ENCODE measurements at regions not wholly inside any gene's neighbourhood (a gene's known extent, or its start where the extent isn't known, plus 50 kb on each side); places are given as distances from the start of the nearest gene placed in this dataset.
"Not testable (repeated sequence)": the region's sequence is repeated elsewhere in the genome, so short reads cannot be mapped to it uniquely, and the experiment has no call there.

DNA sequence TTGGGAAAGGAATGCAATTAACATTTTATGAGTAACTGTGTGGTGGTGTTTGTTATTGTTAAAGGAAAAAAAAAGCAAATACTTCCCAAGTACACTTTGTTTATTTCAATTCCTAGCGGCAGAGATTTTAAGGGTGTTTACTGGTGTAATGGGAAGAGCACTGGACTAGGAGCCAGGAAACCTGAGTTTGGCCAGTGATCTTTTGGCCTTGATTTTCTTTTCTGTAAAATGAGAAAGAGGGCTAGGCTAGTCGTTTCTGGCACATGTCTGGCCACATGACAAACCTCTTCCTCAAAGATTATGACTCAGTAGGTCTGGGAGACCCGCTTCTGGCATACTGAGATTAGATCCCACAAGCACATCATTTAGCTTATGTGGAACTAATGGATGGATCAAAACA lies 428.1 kb upstream of the NOX3 start:
- DNase-seq: no peak

DNA sequence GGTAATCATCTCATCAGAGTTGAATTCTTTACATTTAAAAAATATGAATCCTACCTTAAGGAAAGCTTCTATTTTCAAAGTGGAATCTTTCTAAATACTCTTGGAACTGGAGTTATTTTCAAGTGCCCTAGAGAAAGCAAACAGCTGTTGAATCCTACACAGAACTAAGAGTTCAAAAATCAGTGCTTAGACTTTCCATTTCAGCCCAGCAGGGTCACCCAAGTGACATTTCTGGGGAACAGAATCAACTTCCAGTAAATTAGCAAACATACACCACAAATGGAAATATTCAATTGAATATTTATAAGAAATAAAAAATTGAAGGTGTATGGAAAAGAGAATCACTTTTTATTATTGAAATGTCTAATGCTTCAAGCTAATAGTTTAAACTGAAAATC lies 427.7 kb upstream of the NOX3 start:
- DNase-seq: no peak

DNA sequence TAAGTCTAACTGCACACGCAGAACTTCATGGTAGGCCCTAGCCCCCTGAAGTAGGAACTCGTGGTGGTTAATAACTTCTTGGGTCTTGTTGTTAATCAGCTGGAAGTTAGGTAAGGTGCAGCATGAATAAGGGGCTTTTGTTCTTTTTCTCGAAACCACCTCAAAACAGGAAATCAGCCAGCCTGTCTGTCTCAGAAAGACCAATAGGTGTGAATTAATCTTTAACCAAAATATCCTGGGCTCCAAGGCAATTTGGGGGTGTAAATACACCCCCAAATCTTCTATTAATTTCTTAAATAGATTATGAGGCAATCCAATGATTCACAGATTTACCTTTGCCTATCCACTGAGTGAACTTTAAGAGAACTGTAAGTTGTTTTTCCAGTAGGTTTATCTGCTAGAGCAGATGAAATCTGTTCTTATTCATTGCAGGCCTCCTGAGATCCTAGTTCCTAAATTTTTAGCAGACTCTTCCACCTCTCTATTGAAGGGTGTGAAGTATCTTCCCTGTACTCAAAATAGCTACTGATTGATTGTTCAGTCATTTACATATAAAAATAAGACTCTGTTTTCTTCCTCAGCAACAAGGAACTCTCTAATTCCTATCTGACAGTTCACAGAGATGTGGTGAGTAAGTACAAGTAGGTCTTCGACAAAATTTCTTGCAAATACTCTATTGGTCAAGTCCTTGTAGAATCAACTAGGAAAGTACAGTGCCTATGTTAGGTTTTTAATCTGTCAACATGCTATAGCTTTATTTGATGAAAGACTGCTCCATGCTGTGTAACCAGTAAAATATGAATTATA lies 427.1 kb upstream of the NOX3 start:
- no peak for DNase-seq

DNA sequence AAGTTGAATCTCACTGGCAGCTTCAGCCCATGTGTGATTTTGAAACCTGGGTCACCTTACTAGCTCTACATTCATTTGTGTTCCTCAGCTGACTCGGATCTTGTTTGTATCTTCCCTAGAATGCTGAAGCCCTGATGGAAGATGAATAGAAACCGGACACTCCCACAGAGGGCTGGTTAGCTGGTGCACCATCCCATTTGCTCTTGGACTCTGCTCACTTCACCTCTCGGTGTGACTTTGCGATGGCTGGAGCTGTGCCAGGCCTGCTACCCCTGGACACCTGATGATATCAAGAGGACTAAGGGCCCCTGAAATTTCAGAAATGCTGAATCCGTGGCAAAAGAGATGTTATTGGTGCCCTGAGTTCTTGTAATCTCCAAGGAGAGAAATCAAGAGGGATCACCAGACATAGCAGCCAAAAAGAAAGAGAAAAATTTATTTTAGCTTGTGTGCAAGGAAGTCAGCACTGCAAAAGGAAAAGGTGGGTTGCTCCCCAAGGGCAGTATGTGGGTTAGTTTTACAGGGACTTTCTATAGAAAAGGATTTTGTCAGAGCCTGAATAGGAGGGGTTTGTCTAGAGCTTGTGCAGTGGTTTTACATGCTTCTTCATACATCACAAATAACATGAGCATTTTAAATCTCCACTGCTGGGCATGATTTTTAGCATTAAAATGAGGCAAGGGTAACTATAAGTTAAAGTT lies 426.3 kb upstream of the NOX3 start:
- no peak for DNase-seq

DNA sequence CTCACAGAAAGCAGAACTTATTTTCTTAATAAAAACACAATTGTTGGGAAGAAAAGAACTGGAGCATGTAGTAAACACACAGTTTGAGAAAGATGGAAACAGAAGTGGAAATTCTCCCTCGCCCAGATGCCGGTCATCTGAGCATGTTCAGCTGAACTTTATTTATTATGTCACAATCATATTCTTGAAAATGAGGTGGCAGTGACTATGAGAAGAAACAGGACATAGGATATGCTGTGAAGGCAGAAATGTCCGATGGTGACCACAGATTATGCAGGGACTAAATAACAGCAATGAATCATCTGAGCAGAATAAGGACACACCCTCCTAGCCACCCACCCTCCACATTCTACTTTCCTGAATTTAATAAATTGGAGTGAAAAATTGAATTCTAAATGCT lies 425.3 kb upstream of the NOX3 start:
- no peak for DNase-seq

DNA sequence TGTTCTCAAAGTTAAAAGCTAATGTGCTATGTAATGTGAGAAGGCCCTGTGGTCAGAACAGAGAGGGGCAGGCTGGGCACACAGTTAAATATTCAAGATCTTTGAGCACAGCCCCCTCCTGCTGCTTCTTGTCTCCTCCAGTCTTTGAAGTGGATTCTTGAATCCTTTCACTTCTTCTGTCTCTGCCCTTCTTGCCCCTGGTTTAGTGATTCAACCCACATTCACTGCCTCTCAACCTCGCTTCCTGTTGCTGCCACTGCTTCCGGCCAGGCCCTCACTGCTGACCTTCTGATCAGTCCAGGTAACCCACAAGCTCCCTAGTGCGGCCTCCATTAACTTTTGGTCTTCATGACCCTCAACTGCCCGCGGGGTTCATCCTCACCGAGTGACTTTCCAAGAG lies 417.3 kb upstream of the NOX3 start:
- no peak for DNase-seq

DNA sequence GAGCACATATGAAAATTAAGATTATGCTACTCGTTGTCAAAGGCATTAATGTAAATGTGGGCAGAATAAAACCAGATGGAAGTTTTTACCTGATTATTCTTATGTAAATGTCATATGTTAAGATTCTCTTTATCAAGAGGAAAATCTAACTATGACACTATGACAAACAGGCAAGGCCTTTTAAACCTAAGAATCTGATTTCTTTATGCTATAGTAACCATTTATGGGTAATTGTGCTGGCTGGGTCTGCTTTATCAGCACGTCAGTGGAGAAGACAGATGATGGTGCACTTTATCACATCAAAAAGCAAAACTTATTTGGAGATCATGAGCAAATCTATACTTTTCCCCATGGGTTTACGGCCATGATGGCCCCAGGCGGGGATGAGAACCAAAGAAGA lies 412.0 kb upstream of the NOX3 start:
- DNase-seq: no peak

DNA sequence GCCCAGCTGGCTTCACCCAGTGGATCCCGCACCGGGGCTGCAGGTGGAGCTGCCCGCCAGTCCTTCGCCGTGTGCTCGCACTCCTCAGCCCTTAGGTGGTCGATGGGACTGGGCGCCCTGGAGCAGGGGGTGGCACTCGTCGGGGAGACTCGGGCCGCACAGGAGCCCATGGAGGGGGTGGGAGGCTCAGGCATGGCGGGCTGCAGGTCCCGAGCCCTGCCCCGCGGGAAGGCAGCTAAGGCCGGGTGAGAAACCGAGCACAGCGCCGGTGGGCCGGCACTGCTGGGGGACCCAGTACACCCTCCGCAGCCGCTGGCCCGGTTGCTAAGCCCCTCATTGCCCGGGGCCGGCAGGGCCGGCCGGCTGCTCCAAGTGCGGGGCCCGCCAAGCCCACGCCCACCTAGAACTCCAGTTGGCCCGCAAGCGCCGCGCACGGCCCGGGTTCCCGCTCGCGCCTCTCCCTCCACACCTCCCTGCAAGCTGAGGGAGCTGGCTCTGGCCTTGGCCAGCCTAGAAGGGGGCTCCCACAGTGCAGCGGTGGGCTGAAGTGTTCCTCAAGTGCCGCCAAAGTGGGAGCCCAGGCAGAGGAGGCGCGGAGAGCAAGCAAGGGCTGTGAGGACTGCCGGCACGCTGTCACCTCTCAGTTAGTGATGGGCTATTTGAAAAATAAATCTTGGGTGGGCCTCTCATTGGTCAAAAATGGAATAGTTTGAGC lies 411.2 kb upstream of the NOX3 start:
- not testable (repeated sequence) for DNase-seq

DNA sequence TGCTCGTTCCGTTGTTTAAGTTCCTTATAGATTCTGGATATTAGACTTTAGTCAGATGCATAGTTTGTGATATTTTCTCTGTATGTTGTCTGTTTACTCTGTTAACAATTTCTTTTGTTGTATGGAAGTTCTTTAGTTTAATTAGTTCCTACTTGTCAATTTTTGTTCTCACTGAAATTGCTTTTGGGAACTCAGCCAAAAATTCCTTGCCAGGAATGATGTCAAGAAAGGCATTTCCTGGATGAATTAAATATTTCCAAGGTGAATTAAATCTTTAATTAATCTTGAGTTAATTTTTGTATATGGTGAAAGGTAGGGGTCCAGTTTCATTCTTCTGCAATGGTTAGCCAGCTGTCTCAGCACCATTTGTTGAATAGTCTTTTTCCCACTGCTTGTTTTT lies 406.2 kb upstream of the NOX3 start:
- no peak for DNase-seq

DNA sequence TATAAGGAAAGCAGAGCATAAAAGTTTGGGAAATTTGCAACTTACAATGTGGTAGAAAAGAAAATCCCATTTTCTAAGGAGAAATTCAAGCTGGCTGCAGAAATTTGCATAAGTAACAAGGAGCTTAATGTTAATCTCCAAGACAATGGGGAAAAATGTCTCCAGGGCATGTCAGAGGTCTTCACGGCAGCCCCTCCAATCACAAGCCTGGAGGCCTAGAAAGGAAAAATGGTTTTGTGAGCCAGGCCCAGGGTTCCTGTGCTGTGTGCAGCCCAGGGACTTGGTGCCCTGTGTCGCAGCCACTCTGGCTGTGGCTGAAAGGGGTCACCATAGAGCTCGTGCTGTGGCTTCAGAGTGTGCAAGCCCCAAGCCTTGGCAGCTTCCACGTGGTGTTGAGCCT lies 403.3 kb upstream of the NOX3 start:
- not testable (repeated sequence) for DNase-seq

DNA sequence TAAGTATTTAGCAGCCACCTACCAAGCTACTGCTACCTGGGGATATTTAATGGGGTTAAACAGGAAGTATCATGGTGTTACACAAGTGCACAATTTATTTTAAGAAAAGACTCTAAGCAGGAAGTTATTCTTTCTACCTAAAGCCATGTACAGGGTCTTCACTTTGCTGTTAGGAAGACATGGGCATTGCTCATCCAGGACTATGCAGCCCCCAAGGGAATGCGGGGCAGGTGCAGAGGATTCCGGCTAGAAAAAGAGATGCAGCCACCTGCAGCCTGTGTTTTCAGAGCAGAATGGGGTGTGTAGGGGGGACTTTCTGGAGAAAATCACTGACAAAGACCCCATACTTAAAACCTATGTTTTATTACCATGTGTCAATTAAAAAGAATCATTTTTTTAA lies 399.1 kb upstream of the NOX3 start:
- DNase-seq: no peak

DNA sequence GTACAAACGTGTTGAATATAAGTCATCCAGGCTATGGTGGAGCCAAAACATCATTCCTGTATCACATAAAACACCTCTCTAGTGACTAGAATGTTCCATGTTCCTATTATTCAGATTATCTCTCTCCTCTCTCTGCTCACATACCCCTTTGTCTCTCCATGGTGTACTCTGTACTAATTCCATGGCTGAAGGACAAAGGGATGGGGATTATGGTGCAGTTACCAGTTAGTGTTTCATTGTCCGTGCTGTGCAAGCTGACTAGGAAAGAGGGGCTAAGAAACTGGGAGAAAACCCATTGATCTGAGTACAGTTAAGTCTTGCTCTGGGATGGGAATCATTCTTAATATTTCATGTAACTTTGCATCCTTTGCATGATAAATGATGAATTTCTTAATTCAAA lies 397.4 kb upstream of the NOX3 start:
- DNase-seq: no peak

DNA sequence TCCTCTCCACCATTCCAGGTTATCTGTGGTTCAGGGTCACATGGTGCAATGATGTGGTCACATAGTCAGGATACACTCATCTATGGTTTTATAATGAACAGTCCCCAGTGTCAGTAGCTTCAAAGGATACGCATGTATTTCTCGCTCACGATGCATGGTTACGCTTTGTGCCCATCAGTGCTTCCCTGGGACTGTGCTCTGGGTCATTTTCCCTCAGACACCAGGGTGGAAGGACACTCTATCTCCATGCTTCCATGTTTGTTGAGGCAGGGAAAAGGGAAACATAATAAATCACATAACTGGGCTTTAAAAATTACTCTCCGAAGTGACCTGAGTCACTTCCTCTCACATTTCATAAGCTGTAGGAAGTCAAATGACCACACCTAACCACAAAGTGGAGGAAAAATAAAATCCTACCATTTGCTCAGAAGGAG lies 394.8 kb upstream of the NOX3 start:
- no peak for DNase-seq

DNA sequence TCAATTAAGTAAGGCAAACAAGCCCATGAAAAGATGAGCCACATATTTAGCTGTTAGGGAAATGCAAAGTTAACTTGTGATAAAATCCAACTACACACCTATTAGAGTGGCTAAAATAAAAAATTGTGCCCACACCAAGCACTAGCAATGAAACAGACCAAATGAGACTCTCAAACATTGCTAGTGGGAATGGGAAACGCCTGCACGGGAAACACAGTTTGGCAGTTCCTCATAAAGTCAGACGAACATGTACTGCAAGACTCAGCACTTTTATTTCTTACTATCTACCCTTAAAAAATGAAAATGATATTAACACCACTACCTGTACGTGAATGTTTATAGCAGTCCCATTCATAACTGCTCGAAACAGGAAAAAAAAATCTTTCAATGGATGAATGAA lies 392.1 kb upstream of the NOX3 start:
- no peak for DNase-seq

DNA sequence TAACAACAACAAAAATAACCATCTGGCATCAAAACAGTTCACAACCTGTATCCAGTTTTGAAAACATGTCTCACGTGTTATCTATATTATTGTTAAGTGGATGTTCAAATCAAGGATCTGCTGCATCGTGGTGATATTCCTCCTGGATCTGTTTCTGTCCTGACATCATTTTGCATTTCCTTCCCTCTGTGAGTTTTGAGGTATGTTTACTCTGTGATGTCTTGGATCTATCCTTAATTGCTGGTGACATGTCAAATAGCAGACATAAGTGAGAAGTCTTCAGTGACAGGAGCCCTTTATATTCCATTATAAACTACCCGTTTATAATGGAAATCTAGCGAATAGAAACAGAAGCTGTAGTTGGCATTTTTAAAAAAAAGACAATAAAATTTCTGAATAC lies 381.8 kb upstream of the NOX3 start:
- no peak for DNase-seq

DNA sequence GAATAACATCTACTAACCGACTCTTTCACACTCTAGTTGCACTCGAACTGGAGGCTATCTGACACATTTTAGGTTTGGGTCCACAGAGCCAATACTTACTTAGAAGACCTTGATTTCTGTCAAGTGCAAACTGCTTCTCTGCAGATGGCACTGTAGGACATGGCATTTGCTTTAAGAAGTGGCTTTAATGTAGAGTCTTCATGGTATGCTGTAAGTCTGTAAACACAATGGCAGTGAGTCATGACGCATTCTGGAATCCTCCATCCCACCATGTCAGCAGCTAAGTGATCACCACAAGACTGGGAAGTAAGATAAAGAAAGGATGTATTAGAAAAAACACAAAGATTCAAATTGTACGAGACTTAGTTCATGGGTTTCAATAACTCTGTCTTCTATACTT lies 377.0 kb upstream of the NOX3 start:
- no peak for DNase-seq

DNA sequence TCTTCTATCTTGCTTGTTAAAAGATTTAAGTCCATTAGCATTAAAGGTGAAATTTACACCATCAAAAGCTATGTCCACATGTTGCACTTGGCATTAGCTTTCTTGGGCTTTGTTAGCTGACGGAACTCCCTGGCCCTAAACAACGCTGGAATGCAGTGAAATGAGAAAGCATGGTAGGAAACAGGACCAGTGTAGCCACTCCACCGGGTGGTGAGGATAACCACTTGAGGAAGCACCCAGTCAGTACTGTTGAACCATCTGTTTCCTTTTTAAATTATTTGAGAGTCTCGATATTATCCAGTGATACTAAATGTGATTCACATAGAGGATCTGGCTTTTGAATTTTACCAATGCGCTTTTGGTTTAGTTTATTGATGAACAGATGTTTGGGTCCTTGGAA lies 374.9 kb upstream of the NOX3 start:
- DNase-seq: no peak

DNA sequence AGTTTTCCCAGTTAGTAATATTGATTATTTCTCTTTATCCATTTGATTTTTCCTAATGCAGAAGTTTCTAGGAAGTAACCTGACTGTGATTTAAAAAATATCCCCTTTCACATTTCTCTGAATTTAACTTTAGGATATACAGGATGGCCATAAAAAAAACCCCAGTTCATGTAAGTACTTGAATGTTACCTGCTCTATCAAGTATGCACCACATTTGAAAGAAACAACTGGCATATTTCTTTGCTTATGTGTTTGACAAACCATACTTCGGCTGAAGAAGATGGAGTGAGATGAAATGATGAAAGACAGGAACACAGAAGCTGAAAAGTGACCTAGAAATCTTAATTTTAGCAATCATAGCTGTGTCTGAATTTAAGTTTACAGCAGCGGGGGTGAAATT lies 374.0 kb upstream of the NOX3 start:
- DNase-seq: no peak

DNA sequence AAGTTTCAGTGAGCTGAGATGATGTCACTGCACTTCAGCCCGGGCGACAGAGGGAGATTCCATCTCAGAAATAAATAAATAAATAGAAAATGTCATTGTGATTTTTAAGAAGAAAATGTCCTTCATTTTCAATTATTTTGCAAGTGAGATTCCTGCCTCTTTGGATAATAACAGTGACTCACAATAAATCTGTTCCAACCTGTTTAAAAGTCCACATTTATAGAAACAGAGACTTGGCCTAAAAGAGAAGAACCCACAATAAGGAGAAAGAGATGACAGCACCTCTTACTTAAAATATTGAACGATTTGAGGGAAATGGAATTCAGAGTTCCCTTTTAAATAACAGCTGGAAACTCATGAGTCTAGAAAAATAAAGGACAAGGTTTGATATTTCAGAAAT lies 373.4 kb upstream of the NOX3 start:
- no peak for DNase-seq

DNA sequence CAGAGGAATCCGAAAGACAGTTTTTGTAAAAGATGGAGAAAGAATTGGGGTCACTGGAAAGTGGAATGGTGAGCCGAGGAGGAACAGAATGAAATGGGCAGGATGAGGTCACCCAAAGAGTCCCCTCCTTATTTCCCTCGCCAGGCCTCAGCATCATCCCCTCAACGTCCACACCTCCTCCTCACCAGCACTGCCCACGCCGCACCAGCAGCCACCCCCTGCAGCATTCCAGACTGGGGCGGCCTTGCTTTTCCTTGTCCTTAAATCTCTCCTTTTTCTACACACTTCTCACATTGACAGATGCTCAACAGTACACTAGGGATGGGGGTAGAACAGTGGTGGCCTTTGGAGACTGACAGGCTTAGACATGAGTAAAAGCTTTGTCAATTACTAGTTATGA lies 363.1 kb upstream of the NOX3 start:
- no peak for DNase-seq

DNA sequence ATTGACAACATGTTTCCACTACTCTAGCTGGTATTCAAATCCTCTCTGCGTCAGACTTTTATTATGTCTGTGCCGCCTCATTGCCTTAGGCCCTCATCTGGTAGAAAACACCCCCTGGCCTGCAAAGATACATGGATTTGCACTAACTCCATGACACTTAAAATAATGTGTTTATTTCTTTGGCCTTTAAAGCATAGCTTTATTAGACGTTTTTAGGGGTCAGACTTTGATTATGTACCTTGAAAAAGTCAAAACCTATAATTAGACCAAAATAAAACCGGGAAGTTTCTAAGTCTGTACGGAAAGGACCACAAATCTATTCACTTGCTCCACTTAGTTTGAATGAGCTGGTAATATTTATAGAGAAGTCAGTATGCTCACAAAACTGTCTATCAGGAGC lies 357.9 kb upstream of the NOX3 start:
- no peak for DNase-seq

DNA sequence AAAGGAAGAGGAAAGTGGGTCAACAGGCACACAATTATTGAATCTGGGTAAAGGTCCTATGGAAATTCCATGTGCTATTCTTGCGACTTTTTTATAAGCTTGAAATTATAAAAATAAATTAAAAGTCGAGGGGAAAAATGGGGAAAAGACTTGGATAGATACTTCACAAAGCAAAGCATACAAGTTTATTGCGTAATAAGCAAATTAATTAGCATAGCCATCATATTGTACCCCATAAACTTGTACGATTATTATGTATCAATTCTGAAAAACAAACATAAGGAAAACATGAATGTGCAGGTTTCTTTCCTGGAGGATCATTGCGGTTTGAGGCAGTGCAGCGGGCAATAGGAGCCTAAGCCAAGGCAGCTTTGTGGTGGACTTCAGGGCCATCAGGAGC lies 351.6 kb upstream of the NOX3 start:
- DNase-seq: no peak

DNA sequence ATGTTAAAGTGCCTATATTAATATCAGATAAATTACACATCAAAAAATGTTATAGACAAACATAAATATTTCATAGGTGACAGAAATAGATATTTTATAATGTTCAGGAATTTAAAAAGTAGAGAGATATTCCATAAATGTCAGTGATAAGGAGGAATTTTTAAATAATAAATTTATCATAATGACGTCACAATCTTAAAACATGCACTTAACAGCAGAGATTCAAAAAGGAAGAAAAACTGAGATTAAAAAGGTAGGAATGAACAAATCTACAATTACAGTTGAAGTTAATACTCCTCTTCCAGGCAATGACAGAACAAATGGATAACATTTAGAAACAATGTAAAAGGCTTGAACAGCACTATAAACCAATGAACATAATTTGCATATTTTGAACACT lies 345.4 kb upstream of the NOX3 start:
- no peak for DNase-seq

DNA sequence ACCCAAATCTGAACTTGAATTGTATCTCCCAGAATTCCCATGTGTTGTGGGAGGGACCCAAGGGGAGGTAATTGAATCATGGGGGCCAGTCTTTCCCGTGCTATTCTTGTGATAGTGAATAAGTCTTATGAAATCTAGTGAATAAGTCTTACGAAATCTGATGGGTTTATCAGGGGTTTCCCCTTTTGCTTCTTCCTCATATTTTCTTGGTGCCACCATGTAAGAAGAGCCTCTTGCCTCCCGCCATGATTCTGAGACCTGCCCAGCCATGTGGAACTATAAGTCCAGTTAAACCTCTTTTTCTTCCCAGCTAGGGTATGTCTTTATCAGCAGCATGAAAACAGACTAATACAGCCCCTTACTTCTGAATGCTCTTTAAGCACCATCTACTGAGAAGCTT lies 343.2 kb upstream of the NOX3 start:
- DNase-seq: not testable (repeated sequence)

Data from NCI-H1436 (cell line).